ENCODE measurements at regions not wholly inside any gene's neighbourhood (a gene's known extent, or its start where the extent isn't known, plus 50 kb on each side); places are given as distances from the start of the nearest gene placed in this dataset.

DNA sequence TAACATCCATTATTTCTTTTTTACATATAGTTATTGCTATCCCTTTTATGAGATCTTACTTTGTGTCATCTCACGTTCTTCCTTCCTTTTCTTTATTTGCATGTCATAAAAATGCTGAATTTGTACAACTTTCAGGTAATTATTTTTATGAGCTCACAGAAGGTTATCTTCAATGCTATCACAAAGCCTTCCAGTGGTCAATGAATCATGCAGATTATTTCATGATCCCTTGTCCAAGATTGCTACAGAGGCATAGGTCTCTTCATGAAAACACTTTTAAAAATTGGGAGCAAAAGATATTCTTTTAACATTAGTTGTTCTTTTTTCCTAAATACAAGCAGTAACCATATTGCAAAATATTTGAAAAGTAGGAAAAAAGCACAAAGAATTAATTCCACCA lies 880.1 kb upstream of the NR2F2 start:
- TF ChIP-seq CTCF (IDR thresholded peaks at IDR 0.05) (no peak), POLR2A (IDR thresholded peaks at IDR 0.05) (no peak)
